ENCODE measurements at regions not wholly inside any gene's neighbourhood (a gene's known extent, or its start where the extent isn't known, plus 50 kb on each side); places are given as distances from the start of the nearest gene placed in this dataset.
"Not testable (repeated sequence)": the region's sequence is repeated elsewhere in the genome, so short reads cannot be mapped to it uniquely, and the experiment has no call there.

- no peak overlapping the region for H3K4me3 ChIP-seq (replicated peaks; ENCODE audit: low read depth, low read length)
- DNase-seq (ENCODE audit: low read depth), result no peak
- TF ChIP-seq CTCF (IDR thresholded peaks at IDR 0.05; ENCODE audit: low read length, missing control alignments), result no peak
Measured at GRCh38 chr3:4078903-4079302, 224.3 kb upstream of the SETMAR start.

GRCh38 chr3:4079339-4080195 is 223.6 kb upstream of the SETMAR start:
- H3K4me3 ChIP-seq (replicated peaks; ENCODE audit: low read depth, low read length), result no peak overlapping the region
- no peak for TF ChIP-seq CTCF (IDR thresholded peaks at IDR 0.05; ENCODE audit: low read length, missing control alignments)
- DNase-seq (ENCODE audit: low read depth), result no peak

- H3K4me3 ChIP-seq (replicated peaks; ENCODE audit: low read depth, low read length), result no peak overlapping the region
- no peak for TF ChIP-seq CTCF (IDR thresholded peaks at IDR 0.05; ENCODE audit: low read length, missing control alignments)
- DNase-seq (ENCODE audit: low read depth), result no peak
Measured at GRCh38 chr3:4083225-4084015, 219.7 kb upstream of the SETMAR start.

- TF ChIP-seq CTCF (IDR thresholded peaks at IDR 0.05; ENCODE audit: low read length, missing control alignments), result no peak
- H3K4me3 ChIP-seq (replicated peaks; ENCODE audit: low read depth, low read length), result no peak overlapping the region
- no peak for DNase-seq (ENCODE audit: low read depth)
Measured at GRCh38 chr3:4084271-4084670, 218.9 kb upstream of the SETMAR start.

- not testable (repeated sequence) for DNase-seq (ENCODE audit: low read depth); H3K4me3 ChIP-seq (replicated peaks; ENCODE audit: low read depth, low read length)
Measured at GRCh38 chr3:4086662-4087061, 216.5 kb upstream of the SETMAR start.

GRCh38 chr3:4091786-4092185 is 211.4 kb upstream of the SETMAR start:
- no peak for TF ChIP-seq CTCF (IDR thresholded peaks at IDR 0.05; ENCODE audit: low read length, missing control alignments)
- no peak for DNase-seq (ENCODE audit: low read depth)
- H3K4me3 ChIP-seq (replicated peaks; ENCODE audit: low read depth, low read length), result no peak overlapping the region

GRCh38 chr3:4097801-4098200 is 205.4 kb upstream of the SETMAR start:
- peak; percentile 1 for DNase-seq (ENCODE audit: low read depth)
- H3K4me3 ChIP-seq (replicated peaks; ENCODE audit: low read depth, low read length), result no peak overlapping the region
- TF ChIP-seq CTCF (IDR thresholded peaks at IDR 0.05; ENCODE audit: low read length, missing control alignments), result no peak

Data from fibroblast of pulmonary artery (primary cell).